GM23338 (cell line): ENCODE measurements at regions not wholly inside any gene's neighbourhood (a gene's known extent, or its start where the extent isn't known, plus 50 kb on each side); places are given as distances from the start of the nearest gene placed in this dataset.

ENCODE experiments used
- ATAC-seq: fragments of 200-7000 bp; cut with Tn5 transposase; 3 replicates; pipeline ENCODE4 v1.9.1; 2020
- DNase-seq: peaks from one replicate; pipeline ENCODE4 v3.0.0-alpha.2; 2015; ENCODE audit warnings: low spot score
- H2AFZ ChIP-seq: fragments of 200-600 bp; sonication (generic); 2 replicates; pipeline ENCODE4 v1.8.0; 2016; ENCODE audit warnings: antibody characterized with exemption, mild to moderate bottlenecking, moderate library complexity
- H3F3A ChIP-seq: fragments of 200-600 bp; sonication (generic); replicated peaks from 2 replicates; pipeline ENCODE4 v1.8.0; 2017; ENCODE audit warnings: antibody characterized with exemption, mixed run types, low read depth
- H3K27ac ChIP-seq: fragments of 200-600 bp; sonication (generic); 2 replicates; pipeline ENCODE4 v1.6.1; 2016; ENCODE audit warnings: low read depth
- H3K27me3 ChIP-seq: fragments of 200-600 bp; sonication (generic); 2 replicates; pipeline ENCODE4 v1.8.0; 2016; ENCODE audit warnings: mild to moderate bottlenecking, mixed run types, moderate library complexity; ENCODE audit not compliant: insufficient read depth
- H3K36me3 ChIP-seq: fragments of 200-600 bp; sonication (generic); 2 replicates; pipeline ENCODE4 v1.8.0; 2016; ENCODE audit warnings: mild to moderate bottlenecking; ENCODE audit not compliant: insufficient read depth
- H3K4me1 ChIP-seq: fragments of 200-600 bp; sonication (generic); 2 replicates; pipeline ENCODE4 v1.8.0; 2016; ENCODE audit warnings: mild to moderate bottlenecking, moderate library complexity; ENCODE audit not compliant: insufficient read depth
- H3K4me2 ChIP-seq: fragments of 200-600 bp; sonication (generic); 2 replicates; pipeline ENCODE4 v1.7.1; 2017; ENCODE audit warnings: mixed run types
- H3K4me3 ChIP-seq: fragments of 200-600 bp; sonication (generic); 2 replicates; pipeline ENCODE4 v1.6.1; 2016; ENCODE audit warnings: mixed run types
- H3K79me2 ChIP-seq: fragments of 200-600 bp; sonication (generic); replicated peaks from 2 replicates; pipeline ENCODE4 v1.8.0; 2017; ENCODE audit warnings: mild to moderate bottlenecking; ENCODE audit not compliant: insufficient read depth
- H3K9me2 ChIP-seq: fragments of 200-600 bp; sonication (generic); 2 replicates; pipeline ENCODE4 v1.8.0; 2017; ENCODE audit not compliant: insufficient read depth
- H4K20me1 ChIP-seq: fragments of 200-600 bp; sonication (generic); replicated peaks from 2 replicates; pipeline ENCODE4 v1.8.0; 2017; ENCODE audit warnings: mild to moderate bottlenecking; ENCODE audit not compliant: insufficient read depth
- H3K27ac Mint-ChIP-seq: 2 replicates; pipeline ENCODE4 v1.8.0; 2020; ENCODE audit warnings: inconsistent platforms, mild to moderate bottlenecking, moderate library complexity, mixed read lengths
- H3K27me3 Mint-ChIP-seq: 3 replicates; pipeline ENCODE4 v1.8.0; 2022; ENCODE audit warnings: low read depth, mild to moderate bottlenecking, moderate library complexity, mixed read lengths, inconsistent platforms; ENCODE audit not compliant: insufficient read depth, poor library complexity
- H3K36me3 Mint-ChIP-seq: 3 replicates; pipeline ENCODE4 v1.8.0; 2021; ENCODE audit warnings: low read depth, mild to moderate bottlenecking, inconsistent platforms, moderate library complexity, mixed read lengths
- H3K4me1 Mint-ChIP-seq: 3 replicates; pipeline ENCODE4 v1.8.0; 2020; ENCODE audit warnings: mild to moderate bottlenecking, inconsistent platforms, mixed read lengths
- H3K4me3 Mint-ChIP-seq: 3 replicates; pipeline ENCODE4 v1.8.0; 2021; ENCODE audit warnings: moderate library complexity, mild to moderate bottlenecking, inconsistent platforms, mixed read lengths
- H3K9me3 Mint-ChIP-seq: 3 replicates; pipeline ENCODE4 v1.8.0; 2020; ENCODE audit warnings: moderate library complexity, mild to moderate bottlenecking, inconsistent platforms, mixed read lengths
- CTCF ChIP-seq, 2 experiments: fragments of 200-600 bp in 1 of 2; sonication (generic) in 1 of 2; conservative IDR thresholded peaks; 2 replicates each; pipeline versions ENCODE4 v1.5.1 to v1.6.1; 2016 to 2017; ENCODE audit warnings: antibody characterized with exemption in 2 of 2, low read depth in 2 of 2, mild to moderate bottlenecking in 2 of 2, moderate library complexity in 1 of 2
- REST ChIP-seq: IDR thresholded peaks from one replicate; pipeline ENCODE4 v1.6.1; 2018; ENCODE audit warnings: antibody characterized with exemption; ENCODE audit not compliant: unreplicated experiment
- ZNF331 ChIP-seq: fragments of 250-450 bp; sonication (Bioruptor Pico); IDR thresholded peaks from 2 replicates; pipeline ENCODE4 v1.5.0; 2020; ENCODE audit warnings: low read depth, mild to moderate bottlenecking, moderate library complexity
- ZNF462 ChIP-seq: fragments of 250-450 bp; sonication (Bioruptor Pico); IDR thresholded peaks from 2 replicates; pipeline ENCODE4 v1.5.0; 2020; ENCODE audit warnings: mild to moderate bottlenecking, moderate library complexity

- no peaks in the 10 kb centered on the region for H3K4me1 Mint-ChIP-seq
- H3K36me3 Mint-ChIP-seq = no peaks in the 10 kb centered on the region
- Histone ChIP-seq H3K79me2 (no peaks in the 10 kb centered on the region), H3K4me2 (no peak overlapping the region), H3K4me3 (no peak overlapping the region), H3K9me2 (no peaks in the 10 kb centered on the region), H3K27ac (no peak overlapping the region), H4K20me1 (no peaks in the 10 kb centered on the region), H3K4me1 (no peaks in the 10 kb centered on the region), H3K36me3 (no peaks in the 10 kb centered on the region), H3K27me3 (no peaks in the 10 kb centered on the region), H2AFZ (no peak overlapping the region), H3F3A (no peaks in the 10 kb centered on the region)
- ATAC-seq = peak; percentile 75
- peaks cover 4% of the 10 kb centered on the region; the same call in 2 of the 3 replicates for H3K9me3 Mint-ChIP-seq
- TF ChIP-seq REST = no peak
- no peak for TF ChIP-seq ZNF331 (CRISPR knock-in tag)
- TF ChIP-seq CTCF (conservative IDR thresholded peaks at IDR 0.05; ENCODE audit: low read depth in 2 of 2) = peak in 1 of 2 experiments; percentile 17; a peak in 2 of 4 replicates
- TF ChIP-seq ZNF462 (CRISPR knock-in tag) = 0 out of 2 replicates have a peak, but pooled peaks have one; percentile 5
- H3K4me3 Mint-ChIP-seq = no peak overlapping the region
- DNase-seq = peak; percentile 44
- no peak overlapping the region for H3K27ac Mint-ChIP-seq
- no peaks in the 10 kb centered on the region for H3K27me3 Mint-ChIP-seq
Observed at GRCh38 chrX:30949554-30949953, 60.5 kb upstream of the TAB3 start.
